ENCODE measurements at regions not wholly inside any gene's neighbourhood (a gene's known extent, or its start where the extent isn't known, plus 50 kb on each side); places are given as distances from the start of the nearest gene placed in this dataset.
"Not testable (repeated sequence)": the region's sequence is repeated elsewhere in the genome, so short reads cannot be mapped to it uniquely, and the experiment has no call there.

DNA sequence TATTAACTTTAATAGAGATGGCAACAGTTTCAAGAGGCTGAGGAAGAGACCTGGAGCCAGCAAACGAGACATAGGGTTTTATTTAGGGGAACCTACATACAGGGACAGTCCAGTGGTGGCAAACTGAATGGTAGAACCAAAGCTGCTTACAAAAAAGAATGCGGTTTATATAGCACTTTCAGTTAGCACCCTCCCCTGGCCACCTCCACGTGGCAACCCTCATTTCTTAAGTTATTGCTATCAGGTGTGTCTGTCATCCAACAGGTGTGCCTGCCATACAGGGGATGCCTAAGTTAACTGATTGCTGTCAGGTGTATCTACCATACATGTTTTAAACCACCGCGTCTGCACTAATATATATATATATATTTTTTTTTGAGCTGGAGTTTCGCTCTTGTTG, 129.2 kb upstream of the DUSP10 start:
- DNase-seq = no peak

DNA sequence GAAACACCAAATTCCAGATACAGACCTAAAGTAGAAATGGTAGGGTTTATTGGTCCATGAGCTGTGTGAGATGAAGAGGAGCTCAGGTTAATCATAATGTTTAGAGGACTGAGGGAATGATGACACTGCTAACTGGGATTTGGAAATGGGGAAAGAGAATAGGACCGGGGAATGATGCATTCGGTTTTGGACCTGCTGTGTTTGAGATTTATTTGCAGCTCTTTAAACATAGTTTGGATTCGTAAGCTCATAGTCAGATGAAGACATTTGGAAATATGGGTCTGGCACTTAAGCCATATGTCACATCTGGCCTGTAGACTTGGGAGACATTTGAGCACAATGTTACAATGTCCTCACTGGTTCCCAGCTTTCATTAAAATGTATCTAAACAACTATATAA, 127.9 kb upstream of the DUSP10 start:
- peak; percentile 90 for DNase-seq

DNA sequence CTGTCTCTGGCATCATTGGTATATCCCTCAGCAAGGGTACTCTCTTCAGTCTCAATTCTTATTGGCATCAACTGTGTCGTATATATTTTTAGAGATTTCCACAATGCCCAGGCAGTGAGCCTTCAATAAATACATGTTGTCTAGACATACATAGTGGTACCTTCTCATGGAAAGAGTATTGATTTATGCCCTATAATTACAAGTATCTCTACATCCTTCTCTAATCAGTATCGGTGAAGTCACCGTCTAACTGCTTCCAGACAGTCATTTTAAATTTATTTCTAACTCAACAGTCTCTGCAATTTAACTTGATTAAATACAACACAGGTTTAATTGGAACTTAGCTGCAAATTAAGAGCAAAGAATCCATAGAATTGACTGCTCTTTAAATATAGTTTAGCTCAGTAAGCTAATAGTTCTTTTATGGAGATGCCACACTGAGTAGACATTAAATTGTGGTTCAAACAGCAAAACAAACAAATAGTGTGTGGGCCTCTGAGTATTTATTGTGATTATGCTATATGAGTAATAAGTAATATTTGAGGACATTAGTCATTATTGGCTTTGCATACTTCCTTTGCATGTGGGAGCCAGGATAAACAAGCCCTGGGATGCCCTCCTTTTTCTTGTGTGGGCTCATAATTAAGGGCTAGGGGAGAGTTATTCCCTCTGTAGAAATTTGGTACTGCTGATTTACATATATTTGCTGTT, 126.9 kb upstream of the DUSP10 start:
- peak; percentile 94 for DNase-seq

DNA sequence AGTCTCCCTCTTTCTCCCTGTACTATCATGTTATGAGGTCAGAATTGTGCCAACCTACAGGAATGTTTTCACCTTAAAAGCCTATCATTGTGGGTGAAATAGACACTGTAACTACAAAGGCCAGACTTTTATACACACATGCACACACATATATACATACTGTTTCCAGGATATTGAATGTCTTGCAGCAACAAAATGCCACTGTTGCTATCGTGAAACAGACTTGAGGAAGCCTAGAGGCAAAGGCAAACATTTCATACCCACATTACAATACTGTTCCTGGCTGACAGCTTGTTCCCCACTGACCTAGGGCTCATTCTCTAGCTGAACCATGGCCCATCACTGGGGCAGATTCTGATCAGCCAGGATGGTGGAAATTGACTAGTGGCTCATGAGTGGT, 125.1 kb upstream of the DUSP10 start:
- DNase-seq = no peak

DNA sequence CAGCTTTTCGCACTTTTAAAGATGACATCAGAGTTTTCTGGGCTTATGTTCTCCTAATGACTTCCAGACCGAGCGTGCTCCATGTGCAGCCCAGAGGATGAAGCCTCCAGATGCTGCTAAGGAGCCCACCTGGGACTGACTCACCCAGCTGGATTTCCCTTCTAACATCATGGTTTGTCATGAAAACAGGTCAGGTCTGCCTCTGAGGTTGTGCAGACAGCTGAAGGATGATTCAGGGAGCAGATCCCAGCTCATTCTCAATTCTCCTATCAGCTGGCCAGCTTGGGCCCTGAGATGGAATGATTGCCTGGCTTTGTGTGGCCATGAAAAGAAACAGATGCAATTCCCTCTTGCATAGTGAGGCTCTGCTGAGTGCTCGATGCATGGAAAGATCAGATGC, 123.9 kb upstream of the DUSP10 start:
- DNase-seq = peak; percentile 34

- no peak for DNase-seq
These were observed 121.7 kb upstream of the DUSP10 start for GRCh38 chr1:221863635-221864034.

GRCh38 chr1:221862971-221863370, 121.1 kb upstream of the DUSP10 start:
- DNase-seq = no peak

- DNase-seq = peak; percentile 87
These were observed 117.1 kb upstream of the DUSP10 start for GRCh38 chr1:221858818-221859611.

- DNase-seq = not testable (repeated sequence)
These were observed 115.2 kb upstream of the DUSP10 start for GRCh38 chr1:221857094-221857444.

DNA sequence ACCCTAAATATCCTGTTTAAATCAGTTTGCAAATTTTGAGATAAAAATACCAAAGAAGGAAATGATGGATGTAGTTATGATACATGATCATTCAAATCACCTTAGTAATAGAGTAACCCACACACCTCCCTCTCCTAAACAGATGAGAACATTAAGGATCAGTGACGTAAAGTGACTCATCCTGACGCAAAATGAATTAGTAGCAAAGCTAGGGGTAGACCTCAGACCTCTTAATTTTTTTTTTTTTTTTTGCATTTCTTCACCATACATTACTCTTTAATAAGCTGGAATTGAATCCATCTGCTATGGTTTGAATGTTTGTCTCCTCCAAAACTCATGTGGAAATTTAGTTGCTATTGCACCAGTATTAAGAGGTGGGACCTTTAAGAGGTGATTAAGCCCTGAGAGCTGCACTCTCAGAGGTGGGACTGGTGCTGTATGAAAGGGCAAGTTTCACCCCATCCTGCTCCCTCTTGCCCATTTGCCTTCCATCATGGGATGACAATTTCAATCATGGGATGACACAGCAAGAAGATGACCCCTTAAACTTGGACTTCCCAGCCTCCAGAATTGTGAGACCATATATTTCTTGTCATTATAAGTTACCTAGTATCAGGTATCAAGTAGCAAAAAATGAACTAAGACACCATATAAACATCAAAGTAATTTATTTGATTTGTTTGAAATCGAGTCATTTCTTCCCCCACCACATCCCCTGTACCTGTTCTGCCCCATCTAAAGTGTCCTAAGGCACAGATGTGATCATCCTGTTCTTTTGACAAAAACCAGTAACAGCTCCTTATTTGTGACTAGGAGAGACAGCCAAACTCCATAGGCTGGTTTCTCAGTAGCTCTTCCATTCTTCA, 114.6 kb upstream of the DUSP10 start:
- DNase-seq = peak; percentile 48

DNA sequence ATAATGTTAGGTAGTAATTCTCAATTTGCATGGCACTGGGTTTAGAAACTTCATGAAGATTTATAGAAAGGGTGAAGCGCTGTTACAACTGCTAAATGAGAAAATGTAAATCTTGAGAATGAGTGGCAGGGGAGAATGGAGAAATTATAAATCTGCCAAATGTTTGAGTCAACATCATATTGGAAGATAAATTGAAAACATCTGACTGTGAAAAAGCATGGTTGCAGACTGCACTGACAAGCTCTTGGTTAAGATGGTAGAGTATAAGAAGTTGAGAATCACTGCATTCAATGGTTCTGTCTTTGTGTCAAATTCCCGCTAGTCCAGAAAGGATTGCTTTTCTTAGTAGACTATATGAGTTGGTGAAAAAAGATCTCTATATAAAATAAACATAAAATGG, 113.3 kb upstream of the DUSP10 start:
- no peak for DNase-seq

- DNase-seq = peak; percentile 63
These were observed 109.4 kb upstream of the DUSP10 start for GRCh38 chr1:221851336-221851735.

DNA sequence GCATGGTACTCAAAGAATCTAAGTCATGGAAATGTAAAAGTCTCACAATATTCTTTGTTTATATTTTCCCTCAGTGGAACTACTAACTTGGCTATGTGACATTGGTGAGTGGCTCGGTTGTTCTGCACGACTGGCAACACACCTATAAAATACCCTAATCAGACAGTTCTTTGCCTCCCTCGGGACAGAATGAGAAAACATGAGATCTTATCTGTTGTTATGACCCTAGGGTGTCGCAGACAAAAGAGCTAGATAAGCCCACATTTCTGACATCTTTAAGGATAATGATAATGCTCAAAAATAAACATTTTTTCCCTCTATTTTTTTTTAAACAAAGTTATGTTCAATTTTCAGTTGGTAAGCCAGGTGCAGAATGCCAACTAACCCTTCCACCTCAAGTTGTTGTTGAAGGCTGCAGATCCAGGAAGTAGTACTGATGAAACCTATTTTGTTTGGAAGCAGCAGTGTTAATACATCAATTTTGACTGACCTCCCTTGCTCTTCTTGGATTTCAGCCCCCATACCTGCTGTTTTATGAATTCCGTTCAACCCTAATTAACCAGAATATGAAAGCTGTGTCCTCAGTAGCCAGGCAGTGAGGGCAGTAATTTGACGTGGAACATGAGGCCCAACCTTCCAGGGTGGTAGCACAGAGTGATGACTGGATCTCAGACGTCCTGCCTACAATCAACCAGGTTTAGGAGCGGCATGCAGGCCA, 108.7 kb upstream of the DUSP10 start:
- no peak for DNase-seq

- no peak for DNase-seq
These were observed 108.0 kb upstream of the DUSP10 start for GRCh38 chr1:221849897-221850296.

DNA sequence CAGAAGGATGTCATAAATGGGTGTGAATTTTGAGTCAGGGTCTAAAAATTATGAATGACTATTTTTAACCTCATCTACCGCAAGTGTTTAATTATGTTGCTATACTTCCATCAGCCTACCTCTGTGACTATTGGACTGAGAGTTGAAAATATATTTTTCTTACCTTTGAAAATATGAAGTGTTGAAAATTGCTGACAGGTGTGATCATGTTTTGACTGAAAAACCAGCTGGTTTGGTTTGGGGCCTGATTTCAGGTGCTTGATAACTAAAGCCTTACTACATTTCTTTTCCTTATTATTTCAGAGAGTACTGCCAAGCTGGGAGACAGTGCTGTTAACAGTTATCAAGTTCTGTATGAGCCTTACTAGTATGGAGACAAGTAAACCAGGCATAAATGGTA, 107.2 kb upstream of the DUSP10 start:
- DNase-seq = no peak

DNA sequence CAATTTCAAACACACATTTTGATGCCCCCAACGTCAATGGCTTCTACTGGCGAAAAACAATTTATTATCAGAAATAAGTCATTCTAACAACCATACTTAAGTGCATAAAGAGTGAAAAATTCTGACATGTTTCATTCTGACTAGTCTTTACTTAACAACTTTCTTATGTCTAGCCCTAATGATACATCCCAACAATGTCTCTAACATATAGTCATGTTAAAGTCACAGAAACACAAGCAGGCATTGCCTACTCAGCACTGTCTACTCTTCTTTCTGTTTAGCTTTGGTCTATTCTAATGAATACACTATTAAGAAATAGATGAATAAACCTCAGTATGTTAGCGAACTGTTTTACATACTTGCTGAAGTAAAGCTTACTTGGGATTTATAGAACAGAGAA, 105.8 kb upstream of the DUSP10 start:
- DNase-seq = no peak

DNA sequence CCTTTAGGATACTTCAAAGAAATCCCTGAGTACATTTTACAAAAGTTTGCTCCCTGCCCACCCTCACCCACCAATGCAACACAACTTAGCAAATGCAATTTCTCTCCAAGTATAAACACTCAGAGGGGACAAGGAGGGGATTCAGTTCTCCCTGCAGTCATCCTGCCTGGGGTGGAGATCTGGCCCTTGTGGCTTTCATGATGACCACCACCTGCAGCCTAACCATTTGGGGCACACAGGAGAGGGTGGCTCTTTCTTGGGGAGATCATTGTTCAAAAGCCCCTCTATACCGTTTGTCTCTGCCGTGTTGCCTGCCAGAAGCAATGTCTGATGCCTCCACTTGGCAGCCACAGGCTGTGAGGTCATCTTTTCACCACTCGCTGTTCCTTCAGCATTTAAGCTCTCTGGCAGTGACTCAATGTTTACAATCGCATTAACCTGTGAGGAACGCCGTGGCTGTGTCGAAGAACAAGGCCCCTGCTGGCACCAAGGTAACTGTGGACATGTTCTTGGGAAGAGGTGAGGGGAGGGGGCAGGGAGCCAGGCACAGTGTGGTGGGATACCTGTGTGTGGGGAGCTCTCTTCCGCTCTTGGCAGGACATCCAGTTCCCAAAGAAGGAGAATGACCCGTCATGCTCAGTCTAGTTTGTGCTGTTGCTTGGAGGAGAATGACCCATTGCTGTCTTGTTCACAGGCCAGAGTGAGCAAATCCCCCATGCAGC, 103.9 kb upstream of the DUSP10 start:
- peak; percentile 46 for DNase-seq

DNA sequence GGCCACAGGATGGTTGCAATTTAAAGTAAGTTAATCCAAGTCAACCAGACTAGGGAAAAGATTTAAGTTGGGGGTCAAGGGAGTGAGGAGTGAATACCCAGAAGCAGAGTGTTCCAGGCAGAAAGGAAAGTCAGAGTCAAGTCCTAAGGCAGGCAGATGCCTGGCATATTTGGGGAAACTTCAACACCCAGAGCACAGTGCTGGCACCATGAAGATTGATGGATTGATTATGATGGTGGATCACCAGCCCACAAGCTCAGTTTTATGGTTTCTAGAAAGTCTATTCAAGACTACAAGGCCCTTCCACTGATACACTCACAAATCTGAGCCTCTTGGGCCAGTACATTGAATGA, 100.1 kb upstream of the DUSP10 start:
- DNase-seq = no peak

- peak; percentile 57 for DNase-seq
These were observed 99.5 kb upstream of the DUSP10 start for GRCh38 chr1:221841251-221841982.

GRCh38 chr1:221840511-221841243, 98.8 kb upstream of the DUSP10 start:
- peak; percentile 49 for DNase-seq
